NCI-H1417 (cell line): ENCODE measurements at regions not wholly inside any gene's neighbourhood (a gene's known extent, or its start where the extent isn't known, plus 50 kb on each side); places are given as distances from the start of the nearest gene placed in this dataset.
A peak's percentile ranks its signal among the peaks of the same experiment; 100 is the strongest.
"Not testable (repeated sequence)": the region's sequence is repeated elsewhere in the genome, so short reads cannot be mapped to it uniquely, and the experiment has no call there.

Experiments
- DNase-seq, 3 experiments: peaks; one replicate each; lab custom pipeline; 2025; lab: John Stamatoyannopoulos, UW

DNA sequence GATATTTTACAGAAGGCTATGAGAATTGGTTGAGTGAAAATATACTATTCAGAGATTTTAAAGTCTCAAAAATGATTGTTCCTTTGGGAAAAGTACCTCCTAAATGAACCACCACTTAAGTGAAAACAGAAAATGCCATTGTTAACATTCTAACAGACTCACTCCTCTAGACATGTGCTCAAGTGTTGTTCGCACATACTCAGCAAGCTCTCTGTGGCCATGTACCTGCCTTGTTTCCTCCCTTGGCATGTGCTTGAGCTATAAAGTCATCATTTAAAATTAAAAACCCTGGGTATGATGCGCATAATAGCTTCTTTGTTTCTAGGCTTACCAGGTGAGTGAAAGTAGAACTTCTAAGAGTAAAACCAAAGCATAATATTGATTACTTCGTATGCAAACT lies 343.2 kb upstream of the VRK2 start:
- peak in 1 of 3 experiments; percentile 19 for DNase-seq

DNA sequence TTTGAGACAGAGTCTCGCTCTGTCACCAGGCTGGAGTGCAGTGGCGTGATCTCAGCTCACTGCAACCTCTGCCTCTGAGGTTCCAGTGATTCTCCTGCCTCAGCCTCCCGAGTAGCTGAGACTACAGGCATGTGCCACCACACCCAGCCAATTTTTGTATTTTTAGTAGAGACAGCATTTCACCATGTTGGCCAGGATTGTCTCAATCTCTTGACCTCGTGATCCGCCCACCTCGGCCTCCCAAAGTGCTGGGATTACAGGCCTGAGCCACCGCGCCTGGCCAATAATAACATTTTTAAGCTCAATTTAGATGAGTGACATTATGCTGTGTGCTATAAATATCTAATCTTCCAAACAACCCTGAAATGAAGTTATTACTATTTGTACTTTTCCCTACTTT lies 338.8 kb upstream of the VRK2 start:
- DNase-seq = not testable (repeated sequence)

DNA sequence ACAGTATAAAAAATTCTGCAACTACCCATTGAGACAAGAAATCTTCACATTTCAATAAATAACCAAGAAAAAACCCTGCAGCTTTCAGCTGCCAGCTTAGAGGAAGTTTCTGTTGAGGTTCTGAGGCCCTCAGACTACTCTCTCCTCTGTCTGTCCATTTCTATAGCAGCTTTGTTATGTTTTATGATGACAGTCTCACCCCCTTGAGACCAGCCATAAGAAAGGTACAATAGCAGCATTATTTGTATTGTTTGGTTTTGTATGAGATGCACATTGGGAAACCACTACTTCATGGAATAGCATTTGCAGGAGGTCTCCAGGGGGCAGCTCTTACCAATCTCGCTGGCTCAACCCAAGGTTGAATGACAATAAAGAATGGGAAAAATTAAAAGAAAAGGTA lies 334.6 kb upstream of the VRK2 start:
- peak in 1 of 3 experiments; percentile 88 for DNase-seq

DNA sequence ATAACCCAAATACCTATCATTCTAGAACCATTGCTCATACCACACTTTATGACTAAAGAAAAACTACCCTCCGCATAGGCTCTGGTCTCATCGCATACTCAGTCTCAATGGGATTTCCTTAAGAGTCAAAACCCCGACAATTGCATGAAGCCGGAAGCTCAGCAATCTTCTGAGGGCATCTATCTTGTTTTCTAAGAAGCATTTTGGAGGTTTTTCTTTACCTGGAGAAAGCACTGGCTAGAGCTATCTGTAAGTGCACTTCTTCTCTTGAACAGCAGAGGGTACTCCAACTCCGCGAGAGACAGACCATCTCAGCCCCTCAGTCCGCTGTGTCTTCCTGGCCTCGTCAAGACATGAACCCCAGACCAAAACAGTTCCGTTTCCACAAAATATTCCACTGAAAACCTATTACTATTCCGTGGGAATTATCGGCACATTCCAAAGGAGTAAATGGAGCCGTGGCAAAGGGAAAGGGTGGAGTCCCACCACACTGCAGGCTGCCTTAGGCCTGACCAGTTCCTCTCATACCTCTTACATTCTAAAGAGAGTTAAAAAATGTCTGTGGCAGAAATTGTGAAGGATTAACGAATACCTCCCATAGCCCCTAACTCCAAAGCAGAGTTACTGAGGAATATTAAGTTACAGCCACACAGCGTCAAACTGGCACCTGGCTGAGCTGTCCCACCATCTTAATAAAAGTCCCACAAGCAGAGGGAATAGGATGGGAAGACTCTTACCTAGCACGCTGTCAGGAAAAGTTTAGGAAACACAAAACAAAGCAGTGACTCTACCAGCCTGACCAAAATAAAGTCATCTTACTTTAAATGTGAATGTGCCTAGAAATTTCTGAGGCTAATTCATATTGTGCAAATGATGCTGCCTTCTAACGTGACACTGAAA lies 325.6 kb upstream of the VRK2 start:
- peak; percentile 26 to 68 (median 59) for DNase-seq

DNA sequence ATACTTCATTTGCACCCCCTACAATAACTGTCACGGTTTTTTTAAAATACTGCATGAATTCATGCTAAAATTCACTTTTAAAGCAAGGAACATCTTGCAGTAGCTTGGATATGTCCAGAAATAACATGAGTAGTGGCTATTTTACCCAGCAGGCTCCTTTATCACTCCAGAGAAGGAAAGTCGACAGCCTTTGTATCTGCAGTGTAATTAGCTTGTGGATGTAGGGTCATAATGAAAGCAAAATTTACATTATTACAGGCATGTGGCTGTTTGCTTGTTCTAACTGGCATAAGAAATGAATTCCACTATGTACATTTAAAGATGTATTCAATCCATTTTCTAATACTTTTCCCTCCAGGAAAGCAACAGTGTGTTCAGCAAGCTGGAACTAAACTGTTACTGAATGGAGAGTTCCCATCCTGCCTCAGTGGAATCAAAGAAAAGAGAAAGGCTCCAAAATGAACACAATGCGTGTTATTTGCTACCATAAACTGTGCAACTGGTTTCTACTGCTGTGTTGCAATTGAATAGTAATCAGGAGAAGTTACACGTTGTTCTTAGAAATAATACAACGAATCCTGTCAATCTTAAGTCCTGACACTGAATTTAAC lies 321.2 kb upstream of the VRK2 start:
- peak in 2 of 3 experiments; percentile 10 to 57 for DNase-seq

DNA sequence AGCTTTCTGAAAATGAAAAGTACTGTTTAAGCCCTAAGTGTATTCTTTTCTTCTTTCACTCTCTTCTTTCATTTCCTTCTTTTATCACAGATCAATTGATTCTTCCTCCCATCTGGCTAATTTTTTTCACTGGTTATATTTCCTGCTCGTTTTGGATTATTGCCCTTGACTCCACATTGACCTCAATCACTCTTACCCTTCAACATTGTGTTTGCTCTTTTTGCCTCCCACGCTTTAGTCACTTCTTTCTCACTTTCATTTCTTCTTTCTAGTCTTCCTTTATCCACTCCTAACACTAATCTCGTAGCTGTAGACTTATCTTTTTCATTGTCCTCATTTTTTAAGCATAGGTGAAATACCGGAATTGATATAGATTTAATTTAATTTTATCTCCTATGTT lies 320.3 kb upstream of the VRK2 start:
- DNase-seq = no peak

DNA sequence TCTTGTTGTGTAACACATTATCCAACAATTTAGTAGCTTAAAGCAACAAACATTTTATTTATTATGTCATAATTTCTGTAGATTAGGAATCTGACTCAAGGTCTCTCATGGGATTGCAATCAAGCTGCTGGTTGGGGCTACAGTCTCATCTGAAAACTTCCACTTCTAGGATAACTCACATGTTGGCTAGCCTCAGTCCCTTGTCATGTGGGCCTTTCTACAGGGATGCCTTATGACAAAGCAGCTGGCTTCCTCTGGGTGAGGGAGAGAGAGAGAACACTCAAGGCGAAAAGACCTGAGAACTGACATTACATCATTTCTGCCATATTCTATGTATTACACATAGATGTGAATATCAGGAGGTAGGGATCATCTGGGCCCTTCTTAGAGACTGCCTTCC lies 317.9 kb upstream of the VRK2 start:
- DNase-seq = no peak

DNA sequence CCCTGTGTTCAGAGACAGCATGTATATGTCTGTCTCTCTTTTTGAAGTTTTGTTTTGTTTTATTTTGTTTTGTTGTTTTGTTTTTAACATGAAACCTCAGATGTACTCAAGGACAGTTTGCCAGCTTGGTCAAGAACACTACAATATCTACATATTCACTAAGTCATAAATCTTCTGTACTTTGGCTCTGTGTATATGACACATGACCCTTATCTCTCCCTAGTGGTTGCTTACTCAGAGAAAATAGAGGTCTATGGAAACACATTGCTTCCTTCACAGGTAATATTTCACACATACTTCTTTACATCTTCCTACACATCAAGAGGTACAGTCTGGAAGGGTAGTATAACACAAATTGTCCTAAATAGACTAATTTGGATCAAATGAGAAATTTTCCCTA lies 312.6 kb upstream of the VRK2 start:
- DNase-seq = no peak

DNA sequence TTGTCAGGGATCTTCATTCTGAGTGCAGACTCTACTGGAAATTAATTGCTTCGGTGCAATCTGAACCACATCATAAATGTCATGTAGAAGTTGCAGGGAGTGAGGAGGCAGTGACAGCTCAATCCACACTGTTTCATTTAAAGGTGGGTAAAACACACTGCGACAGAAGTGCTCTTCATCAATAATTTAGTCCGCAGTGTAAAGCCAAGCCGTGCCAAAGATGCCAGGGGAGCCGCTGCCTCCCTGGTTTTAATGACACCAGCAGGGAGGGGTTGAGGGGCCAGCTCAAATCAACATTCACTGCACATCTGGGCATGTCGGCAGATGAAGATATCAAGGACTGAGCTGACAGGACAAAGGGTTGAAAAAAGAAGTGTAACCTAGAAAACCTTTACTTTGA lies 305.7 kb upstream of the VRK2 start:
- DNase-seq = peak; percentile 21 to 76 (median 59)

DNA sequence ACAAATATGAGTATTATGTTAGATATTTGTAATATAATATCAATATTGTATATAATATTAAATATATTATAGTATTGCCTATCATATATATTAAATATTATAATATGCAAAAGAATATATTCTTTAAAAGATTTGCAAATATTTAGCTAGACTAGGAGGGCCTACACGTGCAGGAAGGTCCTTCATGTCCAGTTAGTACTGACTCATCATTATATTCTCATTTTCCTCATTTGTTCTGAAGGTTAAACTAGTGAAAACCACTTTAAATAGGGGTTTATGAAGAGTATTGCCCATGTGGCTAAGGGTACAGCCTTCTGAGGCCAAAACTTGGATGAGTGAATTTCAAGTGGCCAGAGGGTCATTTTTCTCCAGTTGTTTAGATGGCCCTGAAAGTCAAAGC lies 293.0 kb upstream of the VRK2 start:
- DNase-seq = no peak

DNA sequence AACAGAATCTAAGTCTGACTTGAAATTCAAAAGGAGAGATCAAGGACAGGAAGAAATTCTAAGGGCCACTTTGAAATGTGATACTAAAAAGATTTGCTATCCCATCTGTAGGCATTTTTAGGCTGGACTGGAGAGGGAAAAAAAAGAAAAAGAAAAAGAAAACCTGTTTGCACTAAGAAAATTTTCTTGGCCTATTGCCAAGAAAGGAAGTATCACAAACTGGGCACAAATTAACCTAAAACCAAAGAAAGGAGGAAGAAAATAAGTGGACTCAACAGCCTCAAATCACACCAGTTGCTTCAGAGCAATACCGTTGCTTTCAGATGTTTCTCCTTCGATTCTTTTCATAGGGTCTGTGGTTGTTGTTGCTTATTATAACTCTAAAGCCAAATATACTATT lies 287.9 kb upstream of the VRK2 start:
- DNase-seq = no peak

DNA sequence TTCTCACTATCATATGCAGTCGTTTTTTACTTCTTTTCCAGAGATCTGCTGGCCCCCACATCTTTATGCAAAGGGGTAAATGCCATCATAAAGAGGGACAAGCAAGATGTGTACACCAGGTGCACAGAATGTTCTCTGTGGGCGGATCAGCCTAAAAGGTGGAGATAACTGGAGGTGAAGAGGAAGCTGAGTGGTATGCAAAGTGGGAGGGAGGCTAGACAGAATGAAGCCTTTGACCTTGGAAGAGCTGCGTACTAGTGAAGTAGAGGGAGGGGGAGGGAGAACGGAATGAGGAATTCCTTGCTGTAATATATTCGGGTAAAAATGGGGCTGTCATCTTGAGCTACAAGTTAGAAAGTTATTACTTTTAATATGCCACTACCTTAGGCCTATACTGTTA lies 287.5 kb upstream of the VRK2 start:
- DNase-seq = peak in 1 of 3 experiments; percentile 68

DNA sequence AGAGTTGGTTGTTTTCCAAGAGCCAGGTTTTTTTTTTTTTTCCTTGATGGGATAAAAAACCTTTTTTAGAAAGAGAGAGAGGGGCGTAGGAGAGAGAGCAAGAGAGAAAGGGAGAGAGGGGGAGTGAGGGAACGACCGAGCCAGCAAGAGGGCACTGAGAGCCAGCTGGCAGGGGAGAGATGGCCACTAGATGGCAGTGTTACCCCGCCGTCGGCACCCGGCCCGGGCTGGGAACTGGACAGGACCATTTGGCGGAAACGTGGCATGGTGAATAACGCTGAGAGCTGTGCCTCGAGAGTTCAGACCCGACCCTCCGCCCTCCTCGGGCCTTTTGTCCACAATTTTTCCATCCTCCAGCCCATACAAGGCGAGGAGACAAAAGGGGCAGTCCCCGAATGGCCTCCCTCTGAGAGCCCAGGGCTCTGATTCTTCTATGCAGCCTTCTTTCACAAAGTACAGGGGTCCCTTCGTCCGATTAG lies 286.7 kb upstream of the VRK2 start:
- DNase-seq = peak; percentile 82 to 92 (median 91)

DNA sequence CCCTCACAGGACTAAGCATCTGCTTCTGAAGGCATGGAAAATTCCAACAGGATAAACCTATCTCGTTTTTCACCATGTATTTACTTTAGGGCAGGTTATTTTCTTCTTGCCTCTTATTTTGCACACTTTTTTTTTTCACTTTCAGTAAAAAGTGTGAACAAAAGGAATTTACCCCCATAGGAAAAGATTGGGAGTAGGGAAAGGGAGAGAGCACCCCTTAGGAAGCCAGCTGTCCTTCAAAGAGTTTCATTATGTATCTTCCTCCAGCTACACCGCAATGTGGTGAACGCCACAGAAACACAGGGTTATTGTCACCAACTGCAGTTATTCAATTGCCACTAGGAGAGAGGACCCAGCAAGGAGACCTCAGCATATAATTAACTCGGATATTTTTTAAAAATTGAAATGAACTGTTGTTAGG lies 286.2 kb upstream of the VRK2 start:
- DNase-seq = peak in 2 of 3 experiments; percentile 57 to 64

DNA sequence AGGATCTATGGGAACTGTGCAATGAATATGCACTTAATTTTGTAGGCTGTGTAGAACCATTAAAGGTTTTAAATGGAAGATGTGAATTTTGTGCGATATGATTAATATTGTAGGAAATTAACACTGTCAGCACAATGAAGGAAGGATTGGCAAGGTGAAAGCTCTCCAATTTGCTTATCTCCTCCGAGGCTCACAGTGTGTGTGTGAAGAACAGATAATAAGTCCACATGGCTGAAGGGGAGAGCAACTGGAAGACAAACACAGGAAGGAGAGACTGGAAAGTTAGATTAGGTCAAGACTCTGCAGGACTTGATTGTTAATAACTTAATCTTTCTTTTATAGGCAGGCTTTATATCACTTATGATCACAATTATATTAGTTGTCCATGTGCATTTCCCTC lies 269.7 kb upstream of the VRK2 start:
- peak in 1 of 3 experiments; percentile 61 for DNase-seq

DNA sequence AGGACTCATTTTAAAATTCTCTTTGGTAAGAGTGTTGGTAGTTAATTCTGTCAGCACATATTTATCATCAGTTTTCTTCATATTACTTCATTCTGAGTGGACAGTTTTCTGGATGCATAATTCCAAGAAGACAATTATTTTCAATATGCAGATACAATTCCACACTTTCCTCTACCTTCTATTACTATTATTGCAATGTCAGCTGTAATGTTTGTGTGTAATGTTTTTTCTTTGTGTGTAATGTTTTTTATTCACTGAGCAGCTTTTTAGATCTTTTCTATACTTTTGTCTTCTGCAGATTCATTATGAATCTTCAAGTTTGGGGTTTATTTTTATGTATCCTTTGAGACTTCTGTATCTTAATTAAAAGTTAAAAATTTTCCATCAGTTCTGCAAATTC lies 264.0 kb upstream of the VRK2 start:
- no peak for DNase-seq

DNA sequence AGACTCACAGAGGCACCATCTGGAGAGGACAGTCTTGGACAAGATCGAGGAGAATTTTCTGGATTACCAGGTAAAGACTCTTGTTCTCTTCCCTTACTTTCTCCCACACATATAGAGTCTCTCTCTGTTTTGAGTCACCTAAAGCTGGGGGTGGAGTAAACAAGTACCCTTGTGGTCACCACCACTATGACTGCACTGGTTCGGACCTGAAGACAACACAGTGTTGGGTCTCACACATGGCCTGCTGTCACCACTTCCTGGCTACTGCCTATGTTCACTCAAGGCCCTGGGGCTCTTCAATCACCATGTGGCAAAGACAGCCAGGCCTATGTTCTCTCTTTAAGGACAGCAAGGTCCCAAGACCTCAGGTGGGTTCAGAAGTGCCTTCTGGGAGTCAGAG lies 253.3 kb upstream of the VRK2 start:
- no peak for DNase-seq

DNA sequence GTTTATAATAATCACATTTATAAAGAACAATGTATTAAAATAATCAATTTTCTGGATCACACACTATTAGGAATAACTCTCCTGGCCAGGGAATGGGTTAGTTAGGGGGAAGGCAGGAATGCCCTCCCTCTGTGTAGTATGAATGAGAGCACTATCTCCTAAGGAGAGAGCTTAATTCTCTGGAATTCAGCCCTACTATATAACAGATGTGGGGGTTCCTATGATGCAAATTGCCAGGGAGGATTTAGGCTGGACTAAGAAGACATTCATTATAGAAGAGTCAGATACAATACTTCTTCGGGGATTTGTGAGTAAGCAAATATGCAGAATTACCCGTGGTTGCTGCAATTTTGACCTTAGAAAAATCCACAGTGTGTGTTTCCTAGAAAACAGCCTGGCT lies 250.1 kb upstream of the VRK2 start:
- DNase-seq = no peak

DNA sequence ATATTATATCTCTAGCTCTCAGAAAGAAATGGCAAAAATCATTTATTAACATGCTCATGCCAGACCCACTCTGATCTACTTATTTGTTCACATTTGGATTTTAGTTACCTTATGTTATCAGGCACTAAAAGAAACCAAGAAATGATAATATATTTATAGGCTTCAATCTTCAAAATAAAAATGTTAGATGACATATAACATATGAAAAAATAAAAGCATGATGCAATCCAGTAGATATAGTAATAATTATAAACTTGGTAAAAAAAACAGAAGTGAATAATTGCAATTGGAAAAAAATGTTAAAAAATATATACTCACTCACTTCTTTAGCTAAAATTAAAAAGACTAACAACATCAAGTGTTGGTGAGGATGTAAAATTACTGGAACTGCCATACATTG lies 248.3 kb upstream of the VRK2 start:
- DNase-seq = no peak

DNA sequence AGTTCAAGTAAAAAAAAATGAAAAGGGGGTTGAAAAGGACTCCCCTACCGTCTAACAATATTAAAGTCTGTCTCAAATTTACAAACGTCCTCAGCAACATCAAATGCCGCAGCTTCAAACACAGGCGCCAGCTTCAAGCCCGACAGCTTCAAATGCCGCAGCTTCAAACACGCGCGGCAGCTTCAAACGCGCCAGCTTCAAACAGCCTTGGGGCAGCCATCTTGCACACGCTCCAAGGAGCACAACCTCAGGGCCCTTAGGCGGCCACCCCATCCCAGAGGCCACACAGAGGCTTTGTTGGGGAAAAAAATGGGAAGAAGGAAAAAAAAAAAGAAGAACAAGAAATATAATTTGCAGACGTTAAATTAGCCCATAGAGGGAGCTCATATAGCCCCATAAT lies 244.4 kb upstream of the VRK2 start:
- DNase-seq = no peak

DNA sequence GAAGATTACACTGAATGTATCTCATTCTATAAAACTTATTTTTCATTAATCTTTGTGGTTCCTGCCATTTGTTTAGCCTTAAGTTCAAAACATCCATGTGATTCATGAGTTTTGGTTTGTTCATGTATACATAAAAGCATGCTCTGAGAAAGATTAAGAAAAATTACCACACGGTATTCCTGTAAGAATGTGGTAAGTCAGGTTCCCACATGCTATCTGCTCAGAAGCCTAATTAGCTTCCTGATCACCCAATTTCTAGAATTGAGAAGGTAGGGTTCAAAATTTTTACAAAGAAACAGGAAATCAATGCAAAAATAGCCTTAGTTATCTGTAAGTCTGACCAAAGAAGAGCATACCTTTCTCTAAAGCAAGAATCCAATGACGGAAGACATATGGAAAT lies 241.6 kb upstream of the VRK2 start:
- no peak for DNase-seq

DNA sequence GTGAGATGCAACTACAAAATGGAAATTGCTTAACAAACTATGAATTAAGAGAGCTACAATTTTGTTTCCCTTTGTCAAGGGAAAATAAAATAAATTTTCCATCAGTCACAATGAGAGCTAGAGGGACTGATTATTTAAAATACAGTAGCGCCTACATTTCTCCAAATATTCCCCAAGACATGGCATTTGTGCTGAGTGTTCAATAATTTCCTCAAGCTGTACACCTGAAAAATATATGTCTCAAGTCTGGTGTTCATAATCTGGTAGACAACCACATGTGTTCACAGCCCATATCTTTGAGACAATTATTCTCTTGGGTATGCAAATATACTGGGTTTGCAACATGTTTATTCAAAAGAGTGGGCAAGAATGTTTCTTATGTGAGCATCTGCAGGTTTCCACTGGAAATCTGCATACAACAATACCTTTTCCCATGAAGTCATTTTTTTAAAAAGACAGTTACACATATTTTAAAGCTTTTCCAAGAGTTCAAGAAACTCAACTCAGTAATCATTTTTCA lies 240.1 kb upstream of the VRK2 start:
- no peak for DNase-seq

DNA sequence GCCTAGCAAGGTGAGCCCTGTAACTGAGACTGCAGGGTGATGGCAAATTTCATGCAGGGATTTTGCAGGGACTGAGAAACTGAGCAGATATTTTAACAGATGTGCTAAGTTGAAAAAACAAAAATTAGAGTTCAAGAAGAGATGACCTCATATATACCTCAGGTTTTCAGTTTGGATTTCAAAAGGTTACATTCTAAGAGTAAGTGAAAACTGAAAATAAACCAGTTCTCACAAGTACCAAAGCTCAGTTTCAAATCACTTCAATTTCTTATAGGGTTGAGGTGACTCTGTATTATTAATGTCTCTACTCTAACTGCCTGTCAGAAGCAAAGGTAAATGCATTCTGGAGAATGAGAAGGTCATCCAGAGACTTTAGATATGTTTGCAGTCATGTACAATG lies 237.4 kb upstream of the VRK2 start:
- no peak for DNase-seq
